ENCODE measurements at regions not wholly inside any gene's neighbourhood (a gene's known extent, or its start where the extent isn't known, plus 50 kb on each side); places are given as distances from the start of the nearest gene placed in this dataset.

GRCh38 chr16:85283305-85284050, 171.2 kb upstream of the CIBAR2 start:
- DNase-seq: no peak
- Histone ChIP-seq H3K9ac (no peak overlapping the region), H3K4me3 (ENCODE audit: low read depth in 2 of 2, low read length in 1 of 2) (no peak overlapping the region), H3K27me3 (ENCODE audit: insufficient read depth) (no peaks in the 10 kb centered on the region), H4K20me1 (ENCODE audit: insufficient read depth) (peaks cover 15% of the 10 kb centered on the region; the same call in 1 of the 2 replicates), H3K36me3 (replicated peaks in 1 of 2; ENCODE audit: control insufficient read depth in 1 of 2, insufficient read depth in 2 of 2, low read length in 1 of 2) (no peaks in the 10 kb centered on the region), H3K27ac (ENCODE audit: low read depth in 2 of 2, low read length in 1 of 2) (no peak overlapping the region), H2AFZ (ENCODE audit: low read depth) (no peak overlapping the region), H3K4me1 (ENCODE audit: control insufficient read depth in 1 of 2, insufficient read depth in 2 of 2, low read depth in 1 of 2, low read length in 1 of 2) (peaks cover 10 to 63% of the 10 kb centered on the region in 2 experiments; a peak in 3 of 4 replicates), H3F3A (replicated peaks; ENCODE audit: insufficient read depth) (peaks cover 6% of the 10 kb centered on the region), H3K79me2 (ENCODE audit: insufficient read depth) (no peaks in the 10 kb centered on the region), H3K9me3 (no peaks in the 10 kb centered on the region), H3K9me2 (no peaks in the 10 kb centered on the region), H3K4me2 (no peak overlapping the region)
- 93% methylated on average over 19 of the region's 22 CpGs for WGBS (ENCODE audit: low lambda C conversion rate)
- TF ChIP-seq RFX5 (IDR thresholded peaks at IDR 0.05; ENCODE audit: low read length) (no peak), CTCF (IDR thresholded peaks at IDR 0.05) (no peak), FOXJ3 (CRISPR knock-in tag; IDR thresholded peaks at IDR 0.05) (no peak), EP300 (IDR thresholded peaks at IDR 0.05; ENCODE audit: borderline replicate concordance in 1 of 2, low read depth in 1 of 2, low read length in 1 of 2) (no peak), TEAD4 (IDR thresholded peaks at IDR 0.05; ENCODE audit: borderline replicate concordance, insufficient read depth) (no peak)
- POLR2A ChIA-PET: no interaction called here
- CTCF ChIA-PET: interaction anchor here (0.7 to 2.0 kb wide), 9 partner anchors 7 to 85 kb away, joined by 3 to 8 read pairs (median 4); no protein-coding TSS in a partner anchor

- Histone ChIP-seq H3K9me3 (no peaks in the 10 kb centered on the region), H3K27me3 (ENCODE audit: insufficient read depth) (no peaks in the 10 kb centered on the region), H3K9ac (no peak overlapping the region), H3K9me2 (no peaks in the 10 kb centered on the region), H4K20me1 (ENCODE audit: insufficient read depth) (peaks cover 15% of the 10 kb centered on the region; the same call in 1 of the 2 replicates), H3K27ac (ENCODE audit: low read depth in 2 of 2, low read length in 1 of 2) (peak overlapping the region in 1 of 2 experiments; percentile 36; a peak in 1 of 4 replicates), H3K4me3 (ENCODE audit: low read depth in 2 of 2, low read length in 1 of 2) (no peak overlapping the region), H3K79me2 (ENCODE audit: insufficient read depth) (no peaks in the 10 kb centered on the region), H3F3A (replicated peaks; ENCODE audit: insufficient read depth) (peaks cover 6% of the 10 kb centered on the region), H3K4me1 (ENCODE audit: control insufficient read depth in 1 of 2, insufficient read depth in 2 of 2, low read depth in 1 of 2, low read length in 1 of 2) (peaks cover 10 to 66% of the 10 kb centered on the region in 2 experiments; a peak in 3 of 4 replicates), H3K36me3 (replicated peaks in 1 of 2; ENCODE audit: control insufficient read depth in 1 of 2, insufficient read depth in 2 of 2, low read length in 1 of 2) (no peaks in the 10 kb centered on the region), H2AFZ (ENCODE audit: low read depth) (no peak overlapping the region), H3K4me2 (no peak overlapping the region)
- 92% methylated on average over 36 of the region's 38 CpGs for WGBS (ENCODE audit: low lambda C conversion rate)
- TF ChIP-seq PBX3 (IDR thresholded peaks at IDR 0.05): no peak
- no peak for TF ChIP-seq MEF2A (IDR thresholded peaks at IDR 0.05; ENCODE audit: borderline replicate concordance, low read depth)
- TF ChIP-seq FOSL2 (IDR thresholded peaks at IDR 0.05; ENCODE audit: borderline replicate concordance, low read depth): no peak
- TF ChIP-seq MAX (IDR thresholded peaks at IDR 0.05; ENCODE audit: low read depth): no peak
- TF ChIP-seq GABPA (IDR thresholded peaks at IDR 0.05; ENCODE audit: low read depth): no peak
- TF ChIP-seq NFIC (IDR thresholded peaks at IDR 0.05; ENCODE audit: borderline replicate concordance): no peak
- no peak for TF ChIP-seq CHD2 (IDR thresholded peaks at IDR 0.05; ENCODE audit: low read length, partially characterized antibody)
- no peak for TF ChIP-seq ZBTB33 (IDR thresholded peaks at IDR 0.05; ENCODE audit: borderline replicate concordance, low read depth)
- no peak for TF ChIP-seq CTCF (IDR thresholded peaks at IDR 0.05)
- no peak for TF ChIP-seq ELF1 (IDR thresholded peaks at IDR 0.05)
- no peak for TF ChIP-seq EP300 (IDR thresholded peaks at IDR 0.05; ENCODE audit: borderline replicate concordance in 1 of 2, low read depth in 1 of 2, low read length in 1 of 2)
- DNase-seq: no peak
- CTCF ChIA-PET: interaction anchor here (0.7 to 7.3 kb wide), 13 partner anchors 8 to 169 kb away, joined by 3 to 67 read pairs (median 3); no protein-coding TSS in a partner anchor
- POLR2A ChIA-PET: no interaction called here
Measured at GRCh38 chr16:85284141-85284817, 172.0 kb upstream of the CIBAR2 start.
